ENCODE measurements at regions not wholly inside any gene's neighbourhood (a gene's known extent, or its start where the extent isn't known, plus 50 kb on each side); places are given as distances from the start of the nearest gene placed in this dataset.
A peak's percentile ranks its signal among the peaks of the same experiment; 100 is the strongest.

DNA sequence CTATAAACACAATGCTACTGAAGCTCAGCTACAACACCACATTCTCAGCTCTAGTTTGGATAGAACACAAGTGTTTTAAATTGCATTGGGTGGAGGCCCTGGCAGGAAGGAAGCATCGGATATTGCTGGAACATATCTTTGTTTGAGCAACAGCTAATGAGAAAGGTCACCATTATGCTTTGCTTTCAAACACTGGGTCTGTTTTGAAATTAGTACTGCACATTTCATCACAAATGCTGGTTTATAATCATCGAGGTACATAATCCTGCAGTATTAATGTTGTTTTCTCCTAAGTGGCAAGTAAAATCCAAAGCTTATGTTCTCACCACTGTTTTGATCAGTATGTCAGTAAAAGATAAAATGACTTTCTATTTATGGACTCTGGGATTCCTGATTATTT is 61.5 kb upstream of the ARHGAP29 start (continued):
- TF ChIP-seq DNMT1 (CRISPR knock-in tag; IDR thresholded peaks at IDR 0.05) (no peak), ZNF232 (CRISPR knock-in tag; IDR thresholded peaks at IDR 0.05; ENCODE audit: borderline replicate concordance) (no peak), FIP1L1 (IDR thresholded peaks at IDR 0.05; ENCODE audit: borderline replicate concordance, insufficient read depth, low read depth, low read length) (no peak), PHF21A (CRISPR knock-in tag; IDR thresholded peaks at IDR 0.05) (no peak), ZNF644 (CRISPR knock-in tag; IDR thresholded peaks at IDR 0.05; ENCODE audit: low read depth) (peak; percentile 50; the same call in 1 of the 2 replicates), SRY (CRISPR knock-in tag; IDR thresholded peaks at IDR 0.05) (no peak), ZNF180 (CRISPR knock-in tag; IDR thresholded peaks at IDR 0.05; ENCODE audit: borderline replicate concordance, low read depth) (no peak), ZBTB8A (CRISPR knock-in tag; IDR thresholded peaks at IDR 0.05; ENCODE audit: borderline replicate concordance, low read depth) (no peak), ZNF512B (CRISPR knock-in tag; IDR thresholded peaks at IDR 0.05; ENCODE audit: borderline replicate concordance) (no peak), MEIS1 (CRISPR knock-in tag; IDR thresholded peaks at IDR 0.05; ENCODE audit: borderline replicate concordance) (no peak), NFE2L2 (IDR thresholded peaks at IDR 0.05; ENCODE audit: low read length) (no peak), ZNF225 (CRISPR knock-in tag; IDR thresholded peaks at IDR 0.05) (no peak), ZNF24 (IDR thresholded peaks at IDR 0.05) (no peak), ZMYM4 (CRISPR knock-in tag; IDR thresholded peaks at IDR 0.05) (0 out of 2 replicates have a peak, but pooled peaks have one; percentile 26), ZNF317 (CRISPR knock-in tag; IDR thresholded peaks at IDR 0.05) (peak; percentile 87), ELF4 (CRISPR knock-in tag; IDR thresholded peaks at IDR 0.05; ENCODE audit: borderline replicate concordance) (no peak), HDAC1 (CRISPR knock-in tag; IDR thresholded peaks at IDR 0.05) (no peak), ZNF296 (CRISPR knock-in tag; conservative IDR thresholded peaks at IDR 0.05) (no peak), PAF1 (CRISPR knock-in tag; IDR thresholded peaks at IDR 0.05) (no peak), CHCHD3 (CRISPR knock-in tag; IDR thresholded peaks at IDR 0.05) (no peak), GABPB1 (CRISPR knock-in tag; IDR thresholded peaks at IDR 0.05) (no peak)
- TF ChIP-seq, protein P1, sequence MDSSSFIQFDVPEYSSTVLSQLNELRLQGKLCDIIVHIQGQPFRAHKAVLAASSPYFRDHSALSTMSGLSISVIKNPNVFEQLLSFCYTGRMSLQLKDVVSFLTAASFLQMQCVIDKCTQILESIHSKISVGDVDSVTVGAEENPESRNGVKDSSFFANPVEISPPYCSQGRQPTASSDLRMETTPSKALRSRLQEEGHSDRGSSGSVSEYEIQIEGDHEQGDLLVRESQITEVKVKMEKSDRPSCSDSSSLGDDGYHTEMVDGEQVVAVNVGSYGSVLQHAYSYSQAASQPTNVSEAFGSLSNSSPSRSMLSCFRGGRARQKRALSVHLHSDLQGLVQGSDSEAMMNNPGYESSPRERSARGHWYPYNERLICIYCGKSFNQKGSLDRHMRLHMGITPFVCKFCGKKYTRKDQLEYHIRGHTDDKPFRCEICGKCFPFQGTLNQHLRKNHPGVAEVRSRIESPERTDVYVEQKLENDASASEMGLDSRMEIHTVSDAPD (CRISPR knock-in tag; IDR thresholded peaks at IDR 0.05) = no peak
- TF ChIP-seq, protein P2, sequence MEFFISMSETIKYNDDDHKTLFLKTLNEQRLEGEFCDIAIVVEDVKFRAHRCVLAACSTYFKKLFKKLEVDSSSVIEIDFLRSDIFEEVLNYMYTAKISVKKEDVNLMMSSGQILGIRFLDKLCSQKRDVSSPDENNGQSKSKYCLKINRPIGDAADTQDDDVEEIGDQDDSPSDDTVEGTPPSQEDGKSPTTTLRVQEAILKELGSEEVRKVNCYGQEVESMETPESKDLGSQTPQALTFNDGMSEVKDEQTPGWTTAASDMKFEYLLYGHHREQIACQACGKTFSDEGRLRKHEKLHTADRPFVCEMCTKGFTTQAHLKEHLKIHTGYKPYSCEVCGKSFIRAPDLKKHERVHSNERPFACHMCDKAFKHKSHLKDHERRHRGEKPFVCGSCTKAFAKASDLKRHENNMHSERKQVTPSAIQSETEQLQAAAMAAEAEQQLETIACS (CRISPR knock-in tag; IDR thresholded peaks at IDR 0.05) = no peak
- TF ChIP-seq, protein P3, sequence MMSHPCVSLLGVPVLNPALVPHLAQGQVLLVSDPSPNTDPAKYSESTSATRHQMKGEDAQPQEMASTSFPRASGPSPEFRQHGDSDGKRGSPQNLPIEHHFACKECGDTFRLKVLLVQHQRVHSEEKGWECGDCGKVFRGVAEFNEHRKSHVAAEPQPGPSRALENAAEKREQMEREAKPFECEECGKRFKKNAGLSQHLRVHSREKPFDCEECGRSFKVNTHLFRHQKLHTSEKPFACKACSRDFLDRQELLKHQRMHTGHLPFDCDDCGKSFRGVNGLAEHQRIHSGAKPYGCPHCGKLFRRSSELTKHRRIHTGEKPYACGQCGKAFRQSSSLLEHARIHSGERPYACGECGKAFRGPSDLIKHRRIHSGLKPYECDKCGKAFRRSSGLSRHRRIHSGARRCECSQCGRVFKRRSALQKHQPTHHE (CRISPR knock-in tag; IDR thresholded peaks at IDR 0.05; ENCODE audit: borderline replicate concordance) = no peak

All from HepG2 (cell line).